SK-N-MC (cell line): ENCODE measurements at regions not wholly inside any gene's neighbourhood (a gene's known extent, or its start where the extent isn't known, plus 50 kb on each side); places are given as distances from the start of the nearest gene placed in this dataset.

Experiments used
- EZH2 ChIP-seq: fragments of 200-600 bp; sonication (generic); IDR thresholded peaks from one replicate; pipeline ENCODE4 v1.6.1; 2017; ENCODE audit warnings: antibody characterized with exemption
- POLR2AphosphoS5 ChIP-seq: IDR thresholded peaks from 2 replicates; pipeline ENCODE4 v1.6.1; 2012; ENCODE audit warnings: mild to moderate bottlenecking, low read depth, low read length, borderline replicate concordance

DNA sequence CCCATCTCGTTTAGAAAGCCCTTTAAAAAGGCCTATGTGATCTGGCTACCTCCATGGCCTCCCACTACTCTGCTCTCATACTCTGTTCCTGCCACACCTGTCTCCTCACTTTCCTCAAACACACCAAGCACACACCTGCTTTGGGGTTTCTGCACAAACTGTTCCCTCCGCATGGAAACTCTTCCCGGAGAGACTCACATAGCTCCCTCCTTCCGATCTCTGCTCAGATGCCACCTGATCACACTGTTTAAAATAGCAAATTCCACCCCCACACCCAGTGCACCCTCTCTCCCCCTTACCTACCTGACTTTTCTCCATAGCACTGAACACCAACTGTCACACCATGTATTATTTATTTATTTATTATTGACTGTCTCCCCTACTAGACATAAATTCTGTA lies 84.0 kb upstream of the NR4A3 start:
- no peak for TF ChIP-seq EZH2
- no peak for TF ChIP-seq POLR2AphosphoS5
